Lung (tissue), 11 donors: ENCODE measurements at regions not wholly inside any gene's neighbourhood (a gene's known extent, or its start where the extent isn't known, plus 50 kb on each side); places are given as distances from the start of the nearest gene placed in this dataset.
"Not testable (repeated sequence)": the region's sequence is repeated elsewhere in the genome, so short reads cannot be mapped to it uniquely, and the experiment has no call there.

Source experiments
- ATAC-seq: fragments of 200-7000 bp; cut with Tn5 transposase; one replicate; pipeline ENCODE4 v1.9.1; 2020; ENCODE audit warnings: moderate number of reproducible peaks; ENCODE audit not compliant: insufficient read depth, low FRiP score
- DNase-seq, 3 donors: peaks; one replicate each; pipeline ENCODE4 v3.0.0-alpha.2; 2013 to 2017
- H3K27ac ChIP-seq, 2 donors: one replicate each; pipeline ENCODE4 v1.5.1; 2013; ENCODE audit warnings: mild to moderate bottlenecking in 2 of 2, moderate library complexity in 2 of 2, control low read depth in 1 of 2, inconsistent platforms in 1 of 2, low read depth in 1 of 2, low read length in 1 of 2
- H3K27me3 ChIP-seq, 3 donors: one replicate each; pipeline ENCODE4 v1.5.1; 2013; ENCODE audit warnings: low read length in 2 of 3; ENCODE audit not compliant: control insufficient read depth in 3 of 3, insufficient read depth in 3 of 3
- H3K36me3 ChIP-seq, 4 donors: one replicate each; pipeline ENCODE4 v1.5.1; 2013; ENCODE audit warnings: low read length in 4 of 4, mild to moderate bottlenecking in 1 of 4, moderate library complexity in 1 of 4; ENCODE audit not compliant: control insufficient read depth in 4 of 4, insufficient read depth in 4 of 4
- H3K4me1 ChIP-seq, 5 donors: one replicate each; pipeline ENCODE4 v1.5.1; 2013; ENCODE audit warnings: low read length in 5 of 5, mild to moderate bottlenecking in 2 of 5, moderate library complexity in 1 of 5; ENCODE audit not compliant: control insufficient read depth in 5 of 5, insufficient read depth in 5 of 5
- H3K4me3 ChIP-seq: one replicate; pipeline ENCODE4 v1.5.1; 2013; ENCODE audit warnings: mild to moderate bottlenecking, control low read depth, moderate library complexity
- H3K9ac ChIP-seq, 2 donors: one replicate each; pipeline ENCODE4 v1.5.1; 2013; ENCODE audit warnings: low read length in 2 of 2, control low read depth in 1 of 2; ENCODE audit not compliant: insufficient read depth in 1 of 2
- H3K9me3 ChIP-seq, 4 donors: one replicate each; pipeline ENCODE4 v1.5.1; 2013; ENCODE audit warnings: low read length in 3 of 4, mild to moderate bottlenecking in 1 of 4, moderate library complexity in 1 of 4; ENCODE audit not compliant: control insufficient read depth in 4 of 4, insufficient read depth in 3 of 4
- CTCF ChIP-seq: IDR thresholded peaks from 2 replicates; pipeline ENCODE4 v1.5.1; 2012; ENCODE audit warnings: mild to moderate bottlenecking; ENCODE audit errors: control extremely low read depth, extremely low read depth
- WGBS, 2 donors: extraction: QIAGEN DNeasy Blood & Tissue Kit; methylation state at CpG; one replicate each; pipeline ENCODE4 v1.1.7; 2013; 5-methylcytosine and 5-hydroxymethylcytosine counted together
- donor health status: control.
- donor health status: control.
- donor health status: Bipolar disorder and iron deficiency.
- donor health status: healthy.
- donor health status: DM: yes; HTN: yes; CAD: no.

DNA sequence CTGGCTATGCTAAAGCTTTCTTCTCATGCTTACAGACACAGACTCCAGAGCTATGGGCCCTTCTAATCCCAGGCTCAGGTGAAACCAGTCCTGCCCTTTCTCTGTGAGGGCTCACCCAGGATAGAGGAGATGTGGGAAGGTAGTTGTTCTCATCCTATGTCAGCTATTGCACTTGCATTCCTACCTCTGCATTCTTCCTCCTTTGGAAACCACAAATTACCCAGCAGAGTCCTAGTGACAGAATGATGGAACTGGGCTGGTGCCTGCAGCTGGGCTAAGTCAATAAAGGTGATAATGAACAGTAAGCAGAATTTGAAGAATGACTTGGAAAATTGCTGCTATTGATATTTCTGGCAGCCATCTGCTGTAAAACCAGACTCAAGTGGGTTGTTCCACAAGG lies 560.0 kb downstream of the TMEM135 start:
- no peaks in the 10 kb centered on the region for H3K27me3 ChIP-seq
- no peak for TF ChIP-seq CTCF
- H3K36me3 ChIP-seq = no peaks in the 10 kb centered on the region
- no peaks in the 10 kb centered on the region for H3K9me3 ChIP-seq
- H3K9ac ChIP-seq = no peak overlapping the region
- DNase-seq = no peak
- ATAC-seq = no peak
- no peaks in the 10 kb centered on the region for H3K4me1 ChIP-seq
- H3K27ac ChIP-seq = no peak overlapping the region
- no peak overlapping the region for H3K4me3 ChIP-seq

DNA sequence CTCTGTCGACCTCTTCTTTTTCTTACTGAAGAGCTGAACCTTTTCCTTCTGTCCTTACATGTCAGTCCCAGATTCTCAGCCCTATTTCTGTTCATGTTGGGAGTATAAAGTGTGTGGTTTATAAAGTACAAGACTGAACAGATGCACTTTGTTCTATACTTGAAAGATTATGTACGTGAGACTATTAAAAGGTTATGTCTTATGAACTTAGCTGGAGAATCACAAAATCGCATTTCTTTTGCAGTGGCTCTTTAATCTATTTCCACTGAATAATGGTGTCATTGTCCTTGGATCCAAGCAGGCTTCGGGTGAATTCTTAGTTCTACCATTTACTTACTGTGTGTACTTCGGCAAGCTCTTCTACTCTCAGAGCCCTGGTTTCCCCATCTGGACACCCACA lies 558.4 kb downstream of the TMEM135 start:
- ATAC-seq (no peak), DNase-seq (no peak)
- no peaks in the 10 kb centered on the region for H3K4me1 ChIP-seq
- H3K4me3 ChIP-seq = no peak overlapping the region
- TF ChIP-seq CTCF = no peak
- no peak overlapping the region for H3K9ac ChIP-seq
- no peak overlapping the region for H3K27ac ChIP-seq
- WGBS, 2 donors = 68 to 90% methylated on average over 5 of the region's 5 CpGs
- no peaks in the 10 kb centered on the region for H3K27me3 ChIP-seq
- H3K36me3 ChIP-seq = no peaks in the 10 kb centered on the region
- no peaks in the 10 kb centered on the region for H3K9me3 ChIP-seq

DNA sequence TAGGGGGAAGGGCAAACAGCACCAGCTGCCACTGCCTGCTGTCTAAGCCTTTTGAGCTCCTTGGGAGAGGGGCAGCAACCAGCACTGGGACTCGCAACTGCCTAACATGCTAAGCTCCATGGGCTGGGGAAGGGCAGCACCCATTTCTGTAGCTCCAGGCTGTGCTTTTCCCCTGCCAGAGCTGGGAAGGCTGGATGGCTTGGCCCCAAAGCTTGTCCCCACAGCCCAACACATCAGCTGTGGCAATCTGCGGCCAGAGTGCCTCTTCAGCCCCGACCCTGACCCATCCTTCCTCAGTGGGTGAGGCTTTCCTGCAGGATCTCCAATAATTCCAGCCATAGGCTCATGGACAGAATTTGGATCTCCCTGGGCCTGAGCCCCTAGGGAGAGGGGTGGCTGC lies 551.3 kb downstream of the TMEM135 start:
- Histone ChIP-seq H3K9me3 (peaks cover 0 to 7% (median 0%) of the 10 kb centered on the region in 4 donors), H3K9ac (no peak overlapping the region), H3K4me1 (no peaks in the 10 kb centered on the region), H3K27ac (no peak overlapping the region), H3K27me3 (no peaks in the 10 kb centered on the region), H3K4me3 (no peak overlapping the region), H3K36me3 (no peaks in the 10 kb centered on the region)
- no peak for TF ChIP-seq CTCF
- ATAC-seq (no peak), DNase-seq (no peak)
- 92 to 93% methylated on average over 3 of the region's 3 CpGs for WGBS, 2 donors

DNA sequence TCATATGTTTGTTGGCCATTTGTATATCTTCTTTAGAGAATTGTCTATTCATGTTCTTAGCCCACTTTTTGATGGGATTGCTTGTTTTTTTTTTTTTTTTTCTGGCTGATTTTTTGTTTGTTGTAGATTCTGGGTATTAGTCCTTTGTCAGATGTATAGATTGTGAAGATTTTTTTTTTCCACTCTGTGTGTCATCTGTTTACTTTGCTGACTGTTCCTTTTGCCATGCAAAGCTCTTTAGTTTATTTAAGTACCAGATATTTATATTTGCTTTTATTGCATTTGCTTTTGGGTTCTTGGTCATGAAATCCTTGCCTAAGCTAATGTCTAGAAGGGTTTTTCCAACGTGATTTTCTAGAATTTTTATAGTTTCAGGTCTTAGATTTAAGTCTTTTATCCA lies 547.9 kb downstream of the TMEM135 start:
- H3K9me3 ChIP-seq, H3K4me3 ChIP-seq, H3K9ac ChIP-seq, DNase-seq, H3K36me3 ChIP-seq, H3K27ac ChIP-seq, ATAC-seq, H3K4me1 ChIP-seq, H3K27me3 ChIP-seq: not testable (repeated sequence)
- 19 to 39% methylated on average over 1 of the region's 1 CpG for WGBS, 2 donors
